SK-N-SH treated with all-trans-retinoic acid at 6 μM for 48 hours (cell line): ENCODE measurements at regions not wholly inside any gene's neighbourhood (a gene's known extent, or its start where the extent isn't known, plus 50 kb on each side); places are given as distances from the start of the nearest gene placed in this dataset.

Source experiments
- ATAC-seq: fragments of 200-7000 bp; cut with Tn5 transposase; 3 replicates; pipeline ENCODE4 v1.9.1; 2020; ENCODE audit warnings: mild to moderate bottlenecking, moderate library complexity
- BACH2 ChIP-seq: fragments of 250-450 bp; sonication (Bioruptor Pico); IDR thresholded peaks from 2 replicates; pipeline ENCODE4 v1.9.0; 2021; ENCODE audit warnings: mild to moderate bottlenecking, borderline replicate concordance
- CREB5 ChIP-seq: fragments of 250-450 bp; sonication (Bioruptor Pico); IDR thresholded peaks from 2 replicates; pipeline ENCODE4 v1.5.1; 2020; ENCODE audit warnings: low read depth, mild to moderate bottlenecking, moderate library complexity
- CSDC2 ChIP-seq: fragments of 250-450 bp; sonication (Bioruptor Pico); IDR thresholded peaks from 2 replicates; pipeline ENCODE4 v1.5.0; 2020; ENCODE audit warnings: mild to moderate bottlenecking, moderate library complexity
- CSRNP3 ChIP-seq: fragments of 250-450 bp; sonication (Bioruptor Pico); IDR thresholded peaks from 2 replicates; pipeline ENCODE4 v1.5.1; 2021; ENCODE audit warnings: mild to moderate bottlenecking, moderate library complexity
- ESRRG ChIP-seq: fragments of 250-450 bp; sonication (Bioruptor Pico); IDR thresholded peaks from 2 replicates; pipeline ENCODE4 v1.6.1; 2021; ENCODE audit warnings: mild to moderate bottlenecking
- GLIS3 ChIP-seq: fragments of 250-450 bp; sonication (Bioruptor Pico); IDR thresholded peaks from 2 replicates; pipeline ENCODE4 v1.5.0; 2020; ENCODE audit warnings: mild to moderate bottlenecking, moderate library complexity
- ISL1 ChIP-seq: fragments of 250-450 bp; sonication (Bioruptor Pico); IDR thresholded peaks from 2 replicates; pipeline ENCODE4 v2.1.2; 2022; ENCODE audit warnings: mild to moderate bottlenecking, moderate library complexity
- PATZ1 ChIP-seq: fragments of 250-450 bp; sonication (Bioruptor Pico); IDR thresholded peaks from 2 replicates; pipeline ENCODE4 v1.8.0; 2020; ENCODE audit warnings: mild to moderate bottlenecking, moderate library complexity, borderline replicate concordance
- POU6F1 ChIP-seq: fragments of 250-450 bp; sonication (Bioruptor Pico); IDR thresholded peaks from 2 replicates; pipeline ENCODE4 v1.8.0; 2021; ENCODE audit warnings: low read depth, mild to moderate bottlenecking, moderate library complexity, borderline replicate concordance
- SNAI2 ChIP-seq: fragments of 250-450 bp; sonication (Bioruptor Pico); IDR thresholded peaks from 2 replicates; pipeline ENCODE4 v1.5.0; 2020; ENCODE audit warnings: mild to moderate bottlenecking, moderate library complexity
- TCF4 ChIP-seq: fragments of 250-450 bp; sonication (Bioruptor Pico); IDR thresholded peaks from 2 replicates; pipeline ENCODE4 v1.8.0; 2021; ENCODE audit warnings: mild to moderate bottlenecking, moderate library complexity, borderline replicate concordance
- TOX ChIP-seq: fragments of 250-450 bp; sonication (Bioruptor Pico); IDR thresholded peaks from 2 replicates; pipeline ENCODE4 v1.8.0; 2021; ENCODE audit warnings: mild to moderate bottlenecking, moderate library complexity, borderline replicate concordance
- TSHZ2 ChIP-seq: fragments of 250-450 bp; sonication (Bioruptor Pico); IDR thresholded peaks from 2 replicates; pipeline ENCODE4 v1.5.0; 2020; ENCODE audit warnings: mild to moderate bottlenecking, moderate library complexity
- ZC3H10 ChIP-seq: fragments of 250-450 bp; sonication (Bioruptor Pico); IDR thresholded peaks from 2 replicates; pipeline ENCODE4 v1.5.1; 2021; ENCODE audit warnings: mild to moderate bottlenecking, moderate library complexity
- ZFP3 ChIP-seq: fragments of 250-450 bp; sonication (Bioruptor Pico); IDR thresholded peaks from 2 replicates; pipeline ENCODE4 v1.5.0; 2020; ENCODE audit warnings: mild to moderate bottlenecking, moderate library complexity
- ZFP30 ChIP-seq: fragments of 450-650 bp; formaldehyde crosslinking; IDR thresholded peaks from 2 replicates; pipeline ENCODE4 v1.5.0; 2022; ENCODE audit warnings: mild to moderate bottlenecking, moderate library complexity
- ZNF565 ChIP-seq: fragments of 450-650 bp; formaldehyde crosslinking; conservative IDR thresholded peaks from 2 replicates; pipeline ENCODE4 v1.5.0; 2020; ENCODE audit warnings: low read depth, mild to moderate bottlenecking, moderate library complexity
- ZNF8 ChIP-seq: fragments of 450-650 bp; formaldehyde crosslinking; IDR thresholded peaks from 2 replicates; pipeline ENCODE4 v1.5.0; 2020; ENCODE audit warnings: mild to moderate bottlenecking, moderate library complexity

- ATAC-seq = no peak
- TF ChIP-seq BACH2 (CRISPR knock-in tag) = no peak
- TF ChIP-seq POU6F1 (CRISPR knock-in tag) = no peak
- no peak for TF ChIP-seq TOX
- TF ChIP-seq SNAI2 (CRISPR knock-in tag) = no peak
- TF ChIP-seq ZFP30 = no peak
- TF ChIP-seq ESRRG (CRISPR knock-in tag) = no peak
- no peak for TF ChIP-seq TCF4
- TF ChIP-seq ZFP3 (CRISPR knock-in tag) = no peak
- TF ChIP-seq, all 23 proteins: peak for 0
Measured at GRCh38 chr14:101030586-101030985, 127.1 kb upstream of the RTL1 start.

- ATAC-seq = no peak
- TF ChIP-seq TOX (no peak), CSDC2 (CRISPR knock-in tag) (no peak), TCF4 (no peak), ISL1 (CRISPR knock-in tag) (no peak), GLIS3 (CRISPR knock-in tag) (no peak), ZC3H10 (no peak)
Measured at GRCh38 chr14:101031186-101031585, 127.7 kb upstream of the RTL1 start.

- no peak for ATAC-seq
- TF ChIP-seq ZNF565 (CRISPR knock-in tag) (no peak), TSHZ2 (CRISPR knock-in tag) (no peak), CSDC2 (CRISPR knock-in tag) (no peak), CREB5 (CRISPR knock-in tag) (no peak), TCF4 (no peak), ZFP3 (CRISPR knock-in tag) (no peak)
Measured at GRCh38 chr14:101031721-101032120, 128.2 kb upstream of the RTL1 start.

- no peak for ATAC-seq
- TF ChIP-seq CSRNP3 (CRISPR knock-in tag) (no peak), CSDC2 (CRISPR knock-in tag) (no peak), ZNF8 (CRISPR knock-in tag) (no peak), CREB5 (CRISPR knock-in tag) (no peak), TOX (no peak), TSHZ2 (CRISPR knock-in tag) (no peak), ESRRG (CRISPR knock-in tag) (no peak), GLIS3 (CRISPR knock-in tag) (no peak), ZFP3 (CRISPR knock-in tag) (no peak), PATZ1 (no peak)
Measured at GRCh38 chr14:101032433-101032832, 128.9 kb upstream of the RTL1 start.
